ENCODE measurements at regions not wholly inside any gene's neighbourhood (a gene's known extent, or its start where the extent isn't known, plus 50 kb on each side); places are given as distances from the start of the nearest gene placed in this dataset.

DNA sequence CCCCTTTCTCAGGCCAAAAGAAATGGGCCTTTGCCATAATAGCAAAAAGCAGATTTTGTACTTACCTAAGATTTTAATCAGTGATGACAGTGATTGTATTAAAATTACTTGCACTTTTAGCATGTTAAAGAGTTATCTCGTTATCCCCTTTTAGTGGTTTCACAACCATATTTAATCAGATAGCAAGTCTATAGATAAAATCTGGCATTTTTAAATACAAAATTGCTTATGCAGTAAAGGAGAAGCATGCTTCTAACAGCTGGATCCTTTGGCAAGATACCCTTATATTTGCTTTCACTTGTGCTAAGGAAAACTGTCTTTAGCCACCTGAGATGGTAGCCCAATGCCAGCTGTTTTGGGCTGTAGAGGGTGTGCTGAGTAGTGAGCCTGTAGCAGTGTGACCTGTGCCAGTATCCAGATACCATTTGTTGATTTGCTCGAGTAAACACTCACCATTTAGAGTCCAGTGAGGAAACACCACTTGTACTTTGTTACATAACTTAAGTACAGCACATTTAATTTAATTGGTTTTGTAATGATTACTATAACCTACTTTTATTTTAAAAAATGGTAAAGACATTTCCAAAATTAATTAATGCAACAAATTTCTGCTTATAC, 314.4 kb upstream of the ZP4 start:
- no peak overlapping the region for H3K27ac ChIP-seq
- no peak overlapping the region for H3K4me3 ChIP-seq

GRCh38 chr1:238201992-238202391, 311.3 kb upstream of the ZP4 start:
- Histone ChIP-seq H3K4me3 (no peak overlapping the region), H3K27ac (no peak overlapping the region)

DNA sequence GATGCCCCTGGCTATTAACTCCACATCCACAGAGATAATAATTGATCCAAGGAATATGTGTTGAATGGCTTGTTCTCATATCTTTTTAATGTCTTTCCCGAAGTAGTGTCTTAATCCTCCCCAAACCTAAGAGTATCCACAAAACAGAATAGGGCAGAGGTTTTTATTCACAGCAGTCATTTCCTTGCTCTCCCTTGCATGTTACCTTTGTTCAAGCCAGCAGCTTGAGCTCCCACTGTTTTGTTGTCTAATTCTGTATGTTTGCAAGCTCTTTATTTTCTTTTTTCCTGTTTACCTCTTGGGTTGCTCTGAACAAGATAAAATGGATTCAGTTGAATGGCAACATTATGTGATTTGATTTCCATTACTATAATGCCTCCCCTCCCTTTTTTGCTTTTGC, 308.6 kb upstream of the ZP4 start:
- H3K4me3 ChIP-seq, result no peak overlapping the region
- no peak overlapping the region for H3K27ac ChIP-seq

DNA sequence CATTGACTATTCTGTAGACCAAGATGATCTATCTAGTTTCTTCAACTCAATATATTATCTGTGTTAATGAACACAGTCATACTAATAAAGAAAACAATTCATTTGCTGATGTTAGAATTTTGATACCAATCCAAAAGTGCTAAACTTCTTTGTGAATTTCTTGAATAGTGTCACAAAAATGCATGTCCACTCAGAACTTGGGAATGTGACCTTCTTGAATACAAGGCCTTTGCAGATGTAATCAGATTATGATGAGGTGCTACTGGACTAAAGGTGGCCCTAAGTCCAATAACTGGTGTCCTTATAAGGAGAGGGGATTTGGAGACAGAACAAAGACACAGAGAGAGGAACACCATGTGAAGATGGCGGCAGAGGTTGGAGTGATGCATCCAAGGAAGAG, 305.8 kb upstream of the ZP4 start:
- no peak overlapping the region for H3K27ac ChIP-seq
- H3K4me3 ChIP-seq, result no peak overlapping the region

GRCh38 chr1:238191170-238191569, 300.4 kb upstream of the ZP4 start:
- Histone ChIP-seq H3K27ac (no peak overlapping the region), H3K4me3 (no peak overlapping the region)

GRCh38 chr1:238187575-238187949, 296.8 kb upstream of the ZP4 start:
- no peak overlapping the region for H3K4me3 ChIP-seq
- no peak overlapping the region for H3K27ac ChIP-seq

DNA sequence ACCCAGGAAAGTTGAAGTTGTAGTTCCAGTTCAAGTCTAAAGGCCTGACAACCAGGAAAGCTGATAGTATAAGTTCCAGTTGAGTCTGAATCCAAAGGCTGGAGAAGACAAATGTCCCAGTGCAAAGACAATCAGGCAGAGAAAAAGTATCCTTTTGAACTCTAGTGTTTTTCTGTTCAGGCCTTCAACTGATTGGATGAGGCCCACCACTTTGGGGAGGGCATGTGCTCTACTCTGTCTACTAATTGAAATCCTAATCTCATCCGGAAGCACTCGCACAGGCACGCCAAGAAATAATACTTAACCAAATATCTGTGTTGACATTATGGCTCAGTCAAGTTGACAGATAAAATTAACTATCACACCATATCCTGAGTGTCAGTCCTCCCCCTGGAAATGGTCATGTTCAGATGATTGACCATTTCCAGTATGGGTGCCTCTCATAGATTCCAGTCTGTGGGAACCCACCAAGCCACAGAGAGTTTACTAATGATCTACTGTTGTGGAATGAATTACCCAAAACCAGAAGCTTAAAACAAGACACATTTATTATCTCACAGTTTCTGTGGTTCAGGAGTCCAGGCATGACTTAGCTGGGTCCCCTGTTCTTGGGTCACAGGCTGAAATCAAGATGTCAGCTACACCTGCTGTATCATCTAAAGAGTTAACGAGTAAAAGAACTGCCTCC, 296.3 kb upstream of the ZP4 start:
- no peak overlapping the region for H3K27ac ChIP-seq
- no peak overlapping the region for H3K4me3 ChIP-seq

- Histone ChIP-seq H3K4me3 (no peak overlapping the region), H3K27ac (no peak overlapping the region)
Observed at GRCh38 chr1:238177960-238178645, 287.4 kb upstream of the ZP4 start.

- Histone ChIP-seq H3K27ac (no peak overlapping the region), H3K4me3 (no peak overlapping the region)
Observed at GRCh38 chr1:238177351-238177750, 286.6 kb upstream of the ZP4 start.

DNA sequence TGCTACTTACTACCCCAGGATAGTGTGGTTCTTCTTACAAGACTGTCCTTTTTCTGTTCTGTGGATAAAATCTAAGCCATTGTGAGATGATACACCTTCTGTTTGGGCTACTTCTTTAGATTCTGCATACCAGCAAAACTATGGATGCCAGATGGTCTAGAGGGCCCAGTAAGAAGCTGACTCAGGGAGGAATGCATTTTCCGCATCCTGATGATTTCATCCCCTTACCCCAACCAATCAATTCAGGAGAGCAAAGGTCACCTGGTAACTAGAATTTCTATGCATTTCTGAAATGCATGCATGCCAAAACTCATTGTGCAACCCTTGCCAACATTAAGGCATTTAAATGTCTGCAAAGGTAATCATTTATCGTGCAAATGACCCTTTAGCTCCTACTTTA, 285.7 kb upstream of the ZP4 start:
- H3K4me3 ChIP-seq, result no peak overlapping the region
- H3K27ac ChIP-seq, result no peak overlapping the region

DNA sequence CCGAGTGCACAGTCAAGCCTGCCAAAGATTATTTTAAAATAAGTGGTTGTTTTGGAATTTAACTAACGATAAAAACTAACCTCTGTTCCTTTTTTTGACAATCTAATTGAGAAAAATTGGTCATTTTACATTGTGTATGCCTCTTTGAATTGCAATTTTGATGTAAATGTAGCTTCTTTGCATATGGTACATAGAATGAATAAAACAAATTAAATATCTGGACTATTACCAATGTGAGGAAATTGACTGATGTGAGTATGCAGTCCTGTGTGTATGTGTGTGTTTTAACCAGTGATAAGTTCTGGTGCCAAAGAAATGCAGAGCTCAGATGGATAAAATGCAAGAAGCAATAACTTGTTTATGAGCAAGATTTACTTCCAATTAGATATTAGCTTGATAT, 281.3 kb upstream of the ZP4 start:
- no peak overlapping the region for H3K4me3 ChIP-seq

GRCh38 chr1:238161955-238162354, 271.2 kb upstream of the ZP4 start:
- no peak overlapping the region for H3K4me3 ChIP-seq
- no peak overlapping the region for H3K27ac ChIP-seq

More for the DNA sequence above, 281.3 kb upstream of the ZP4 start:
- no peak overlapping the region for H3K27ac ChIP-seq

GRCh38 chr1:238153939-238154338, 263.2 kb upstream of the ZP4 start:
- Histone ChIP-seq H3K27ac (no peak overlapping the region), H3K4me3 (no peak overlapping the region)

DNA sequence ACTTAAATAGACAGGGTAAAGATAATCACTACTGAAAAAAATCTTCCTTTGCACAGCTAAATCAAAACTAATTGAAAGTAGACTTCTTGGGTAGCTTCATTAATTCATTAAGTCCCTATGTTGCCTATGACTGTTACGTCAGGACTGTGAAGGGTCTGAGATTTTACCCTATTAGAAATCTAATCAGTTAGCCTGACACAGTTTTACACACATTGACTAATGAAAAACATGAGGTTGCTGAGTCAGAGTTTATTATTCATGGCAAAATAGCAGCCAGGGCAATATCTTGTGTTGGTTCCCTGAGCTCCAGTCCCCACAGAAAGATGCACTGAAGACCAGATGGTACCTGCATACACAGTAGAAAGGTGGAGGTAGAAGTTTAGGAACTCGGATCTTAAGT, 262.5 kb upstream of the ZP4 start:
- no peak overlapping the region for H3K27ac ChIP-seq
- no peak overlapping the region for H3K4me3 ChIP-seq

- Histone ChIP-seq H3K4me3 (no peak overlapping the region), H3K27ac (no peak overlapping the region)
Observed at GRCh38 chr1:238152119-238152518, 261.4 kb upstream of the ZP4 start.

GRCh38 chr1:238143038-238143437, 252.3 kb upstream of the ZP4 start:
- H3K4me3 ChIP-seq, result no peak overlapping the region

GRCh38 chr1:238141353-238141752, 250.6 kb upstream of the ZP4 start:
- no peak overlapping the region for H3K27ac ChIP-seq
- no peak overlapping the region for H3K4me3 ChIP-seq

More at GRCh38 chr1:238143038-238143437, 252.3 kb upstream of the ZP4 start:
- no peak overlapping the region for H3K27ac ChIP-seq

GRCh38 chr1:238139713-238140112, 249.0 kb upstream of the ZP4 start:
- H3K4me3 ChIP-seq, result no peak overlapping the region

DNA sequence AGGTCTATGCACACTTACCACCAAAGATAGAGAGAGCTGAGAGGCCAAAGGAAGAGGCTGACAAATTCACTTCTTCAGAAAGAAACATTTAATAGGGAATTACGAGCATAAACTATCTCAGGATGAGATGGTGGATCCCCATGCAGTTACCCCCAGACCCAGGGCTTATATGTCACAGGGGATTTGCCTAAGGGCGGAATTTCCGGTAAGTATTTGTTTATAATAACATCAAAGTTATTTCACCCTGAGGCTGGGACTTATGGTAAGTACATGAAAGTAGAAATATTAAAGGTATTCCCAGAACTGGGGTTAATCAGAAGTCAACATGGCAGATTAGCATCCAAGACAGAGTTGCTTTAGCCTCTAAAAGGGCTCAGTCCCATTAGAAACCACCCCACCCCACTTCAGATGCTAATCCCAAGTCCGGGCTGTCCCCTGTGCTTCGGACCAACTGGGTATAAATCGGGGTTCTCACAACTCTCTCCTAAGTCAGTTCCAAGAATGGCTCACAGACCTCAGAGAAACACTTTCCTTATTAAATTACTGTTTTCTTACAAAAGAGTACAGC, 247.4 kb upstream of the ZP4 start:
- Histone ChIP-seq H3K27ac (no peak overlapping the region), H3K4me3 (no peak overlapping the region)

More at GRCh38 chr1:238139713-238140112, 249.0 kb upstream of the ZP4 start:
- no peak overlapping the region for H3K27ac ChIP-seq

DNA sequence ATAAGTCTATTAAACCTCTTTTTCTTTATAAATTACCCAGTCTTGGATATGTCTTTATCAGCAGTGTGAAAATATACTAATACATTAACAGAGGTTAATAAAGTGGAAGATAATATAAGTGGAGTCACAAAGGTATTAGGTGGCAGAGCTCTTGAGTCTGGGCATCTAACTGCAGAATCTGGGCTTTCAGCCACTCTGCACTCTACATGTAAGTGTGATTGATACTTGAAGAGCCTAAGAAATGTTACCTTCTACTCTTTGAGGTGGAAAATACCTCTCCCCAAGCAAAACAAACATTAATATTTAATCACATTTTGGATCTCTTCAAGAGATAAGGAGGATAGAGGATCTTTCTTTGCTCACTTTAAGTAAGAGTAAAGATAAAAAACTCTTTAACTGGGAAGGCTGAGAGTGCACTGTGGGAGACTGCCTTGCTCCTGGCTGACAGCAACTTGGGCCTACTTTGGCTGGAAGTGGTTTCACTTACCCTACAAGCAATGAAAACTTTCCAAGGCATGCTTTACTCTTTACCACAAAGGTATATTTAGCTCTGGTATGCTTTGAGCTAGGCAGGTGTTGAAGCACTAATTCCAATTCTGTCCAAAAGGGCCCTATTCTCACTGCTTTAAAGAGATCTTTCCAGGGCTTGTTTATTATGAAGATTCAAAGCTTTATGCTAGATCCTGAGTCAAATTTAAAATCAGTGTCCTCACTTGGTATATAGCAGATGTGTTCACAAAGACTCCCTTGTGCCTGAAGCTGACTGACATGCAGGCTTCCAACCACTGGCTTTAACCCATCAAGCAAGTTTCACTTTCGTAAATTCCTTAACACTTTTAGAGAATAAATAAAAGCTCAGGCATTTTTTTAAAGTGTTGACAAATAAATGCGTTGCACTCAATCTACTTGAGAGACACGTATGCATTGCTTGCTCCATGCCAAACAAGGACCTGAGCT, 245.3 kb upstream of the ZP4 start:
- Histone ChIP-seq H3K27ac (no peak overlapping the region), H3K4me3 (no peak overlapping the region)

All from skin epidermis (tissue), 12 donors.